Parathyroid adenoma (tissue), 2 donors: ENCODE measurements at regions not wholly inside any gene's neighbourhood (a gene's known extent, or its start where the extent isn't known, plus 50 kb on each side); places are given as distances from the start of the nearest gene placed in this dataset.

Source experiments
- H2AFZ ChIP-seq: fragments of 300-600 bp; sonication (generic); one replicate; pipeline ENCODE4 v1.7.0; 2017; ENCODE audit warnings: antibody characterized with exemption, mild to moderate bottlenecking
- H3K27ac ChIP-seq: fragments of 300-600 bp; sonication (generic); one replicate; pipeline ENCODE4 v1.7.0; 2017
- H3K27me3 ChIP-seq: fragments of 300-600 bp; sonication (generic); one replicate; pipeline ENCODE4 v1.7.0; 2017; ENCODE audit warnings: low read length; ENCODE audit not compliant: control insufficient read depth, insufficient read depth
- H3K36me3 ChIP-seq: fragments of 300-600 bp; sonication (generic); one replicate; pipeline ENCODE4 v1.7.0; 2017; ENCODE audit warnings: low read length; ENCODE audit not compliant: control insufficient read depth, insufficient read depth
- H3K4me1 ChIP-seq: fragments of 300-600 bp; sonication (generic); one replicate; pipeline ENCODE4 v1.7.0; 2017; ENCODE audit warnings: control low read depth
- H3K4me2 ChIP-seq: fragments of 300-600 bp; sonication (generic); one replicate; pipeline ENCODE4 v1.7.0; 2017; ENCODE audit warnings: low read length
- H3K4me3 ChIP-seq: fragments of 300-600 bp; sonication (generic); one replicate; pipeline ENCODE4 v1.7.0; 2017; ENCODE audit warnings: low read depth, low read length
- H3K79me2 ChIP-seq: fragments of 300-600 bp; sonication (generic); one replicate; pipeline ENCODE4 v1.7.0; 2017; ENCODE audit warnings: control low read depth
- H3K9ac ChIP-seq: fragments of 300-600 bp; sonication (generic); one replicate; pipeline ENCODE4 v1.7.0; 2017; ENCODE audit warnings: mild to moderate bottlenecking
- H3K9me3 ChIP-seq: fragments of 300-600 bp; sonication (generic); one replicate; pipeline ENCODE4 v1.7.0; 2017; ENCODE audit warnings: low read length; ENCODE audit not compliant: control insufficient read depth
- TF ChIP-seq, protein P1 (sequence below): fragments of 300-600 bp; sonication (generic); IDR thresholded peaks from one replicate; pipeline ENCODE4 v1.7.0; 2017; ENCODE audit warnings: antibody characterized with exemption, mild to moderate bottlenecking
- donor health status: primary hyperparathyroidism.

DNA sequence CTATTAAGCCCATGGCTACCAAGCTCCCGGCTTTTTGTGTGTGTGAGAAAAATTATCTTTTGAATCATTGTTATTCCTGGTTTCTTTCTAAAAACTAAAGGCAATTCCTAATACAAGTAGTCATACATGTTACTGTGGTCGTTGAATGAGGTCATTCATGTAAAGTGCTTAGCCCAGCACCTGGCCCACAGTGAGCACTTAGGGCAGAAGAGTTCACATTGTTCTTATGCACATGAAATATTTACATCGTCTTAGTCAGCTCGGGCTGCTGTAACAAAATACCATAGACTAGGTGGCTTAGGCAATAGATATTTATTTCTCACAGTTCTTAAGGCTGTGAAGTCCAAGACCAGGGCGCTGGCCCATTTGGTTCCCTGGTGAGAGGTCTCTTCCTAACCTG lies 216.1 kb downstream of the SHQ1 start:
- H3K4me1 ChIP-seq: no peaks in the 10 kb centered on the region
- H3K27me3 ChIP-seq: no peaks in the 10 kb centered on the region
- H3K4me2 ChIP-seq: no peak overlapping the region
- no peaks in the 10 kb centered on the region for H3K9me3 ChIP-seq
- H3K27ac ChIP-seq: no peak overlapping the region
- H3K36me3 ChIP-seq: no peaks in the 10 kb centered on the region
- H3K9ac ChIP-seq: no peak overlapping the region
- no peak overlapping the region for H2AFZ ChIP-seq
- no peaks in the 10 kb centered on the region for H3K79me2 ChIP-seq
- H3K4me3 ChIP-seq: no peak overlapping the region
- TF ChIP-seq, protein P1, sequence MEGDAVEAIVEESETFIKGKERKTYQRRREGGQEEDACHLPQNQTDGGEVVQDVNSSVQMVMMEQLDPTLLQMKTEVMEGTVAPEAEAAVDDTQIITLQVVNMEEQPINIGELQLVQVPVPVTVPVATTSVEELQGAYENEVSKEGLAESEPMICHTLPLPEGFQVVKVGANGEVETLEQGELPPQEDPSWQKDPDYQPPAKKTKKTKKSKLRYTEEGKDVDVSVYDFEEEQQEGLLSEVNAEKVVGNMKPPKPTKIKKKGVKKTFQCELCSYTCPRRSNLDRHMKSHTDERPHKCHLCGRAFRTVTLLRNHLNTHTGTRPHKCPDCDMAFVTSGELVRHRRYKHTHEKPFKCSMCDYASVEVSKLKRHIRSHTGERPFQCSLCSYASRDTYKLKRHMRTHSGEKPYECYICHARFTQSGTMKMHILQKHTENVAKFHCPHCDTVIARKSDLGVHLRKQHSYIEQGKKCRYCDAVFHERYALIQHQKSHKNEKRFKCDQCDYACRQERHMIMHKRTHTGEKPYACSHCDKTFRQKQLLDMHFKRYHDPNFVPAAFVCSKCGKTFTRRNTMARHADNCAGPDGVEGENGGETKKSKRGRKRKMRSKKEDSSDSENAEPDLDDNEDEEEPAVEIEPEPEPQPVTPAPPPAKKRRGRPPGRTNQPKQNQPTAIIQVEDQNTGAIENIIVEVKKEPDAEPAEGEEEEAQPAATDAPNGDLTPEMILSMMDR: no peak

DNA sequence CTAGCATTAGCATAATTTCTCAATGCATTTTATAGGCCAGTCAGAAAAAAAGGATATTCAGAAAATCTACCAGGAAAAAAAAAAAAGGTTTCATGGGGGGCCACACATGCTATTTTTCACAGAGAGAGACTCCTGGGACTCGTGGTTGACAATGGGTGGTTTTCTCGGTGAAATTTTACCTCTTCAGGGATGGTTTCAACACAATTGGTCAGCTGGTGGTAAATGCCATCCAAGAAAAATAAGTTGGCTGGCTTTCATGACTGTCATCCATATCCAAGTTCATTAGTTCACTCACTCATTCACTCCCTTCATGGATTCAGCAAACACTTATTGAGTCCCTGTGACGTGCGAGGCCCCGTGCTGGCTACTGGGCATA lies 217.3 kb downstream of the SHQ1 start:
- no peaks in the 10 kb centered on the region for H3K36me3 ChIP-seq
- H3K9ac ChIP-seq: no peak overlapping the region
- no peaks in the 10 kb centered on the region for H3K9me3 ChIP-seq
- H3K4me3 ChIP-seq: no peak overlapping the region
- H3K27me3 ChIP-seq: no peaks in the 10 kb centered on the region
- no peak overlapping the region for H3K27ac ChIP-seq
- H3K79me2 ChIP-seq: no peaks in the 10 kb centered on the region
- H2AFZ ChIP-seq: no peak overlapping the region
- H3K4me2 ChIP-seq: no peak overlapping the region
- TF ChIP-seq, protein P1: no peak
- no peaks in the 10 kb centered on the region for H3K4me1 ChIP-seq

DNA sequence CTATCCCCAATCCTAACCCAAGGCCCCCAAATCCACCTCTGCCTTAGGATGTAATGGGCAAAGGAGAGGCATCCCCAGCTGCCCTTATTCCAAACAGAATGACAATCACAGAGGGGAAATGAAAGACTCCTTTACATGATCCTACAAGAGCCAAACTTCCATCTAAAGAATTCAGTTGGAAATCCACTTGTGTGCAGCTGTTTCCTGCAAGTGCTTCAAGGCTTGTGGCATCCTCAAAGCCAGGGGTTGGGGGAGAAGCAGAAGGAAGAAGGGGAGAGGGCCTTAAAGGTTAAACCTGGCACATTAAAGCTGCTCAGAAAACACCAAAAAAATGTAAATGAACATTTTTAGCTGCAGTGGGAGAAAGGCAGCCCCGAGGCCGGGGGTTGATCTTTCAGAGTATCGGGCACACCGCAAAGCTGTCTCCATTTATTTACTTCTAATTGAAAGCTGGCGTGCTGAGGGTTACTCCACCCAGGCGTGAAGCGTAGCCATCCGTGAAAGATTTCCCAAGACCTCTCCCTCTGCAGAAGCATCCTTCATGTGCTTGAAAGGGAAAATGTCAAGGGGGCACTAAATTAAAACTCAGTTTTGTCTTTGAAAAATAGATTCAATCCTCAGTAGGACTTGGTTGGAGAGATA lies 217.8 kb downstream of the SHQ1 start:
- Histone ChIP-seq H3K4me2 (no peak overlapping the region), H3K36me3 (no peaks in the 10 kb centered on the region), H2AFZ (no peak overlapping the region), H3K27me3 (no peaks in the 10 kb centered on the region), H3K79me2 (no peaks in the 10 kb centered on the region), H3K27ac (no peak overlapping the region), H3K9ac (no peak overlapping the region), H3K4me1 (no peaks in the 10 kb centered on the region), H3K4me3 (no peak overlapping the region), H3K9me3 (no peaks in the 10 kb centered on the region)
- TF ChIP-seq, protein P1: no peak

DNA sequence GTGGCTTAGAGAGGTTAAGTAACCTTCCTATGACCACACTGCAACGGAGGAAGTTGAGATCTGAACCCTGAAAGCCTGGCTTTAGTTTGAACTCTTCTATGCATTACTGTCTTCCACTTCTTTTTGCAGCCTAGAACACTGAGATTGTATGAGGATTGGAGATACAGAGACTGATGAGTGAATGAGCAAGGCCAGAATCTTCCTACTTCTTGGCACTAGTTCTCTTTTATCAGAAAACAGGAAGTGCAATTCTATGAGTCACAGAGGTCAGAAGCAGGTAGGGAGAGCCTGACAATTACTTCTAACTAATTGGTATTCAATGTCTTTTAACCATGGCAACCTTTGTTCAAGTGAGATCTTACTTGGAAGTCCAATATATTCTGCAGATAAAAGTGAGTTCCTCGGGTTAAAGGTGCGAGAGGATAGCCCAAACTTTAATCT lies 219.0 kb downstream of the SHQ1 start:
- no peak overlapping the region for H2AFZ ChIP-seq
- H3K4me3 ChIP-seq: no peak overlapping the region
- no peaks in the 10 kb centered on the region for H3K79me2 ChIP-seq
- no peaks in the 10 kb centered on the region for H3K36me3 ChIP-seq
- no peak overlapping the region for H3K9ac ChIP-seq
- H3K4me1 ChIP-seq: no peaks in the 10 kb centered on the region
- no peaks in the 10 kb centered on the region for H3K9me3 ChIP-seq
- no peak overlapping the region for H3K27ac ChIP-seq
- H3K4me2 ChIP-seq: no peak overlapping the region
- TF ChIP-seq, protein P1: no peak
- H3K27me3 ChIP-seq: no peaks in the 10 kb centered on the region

DNA sequence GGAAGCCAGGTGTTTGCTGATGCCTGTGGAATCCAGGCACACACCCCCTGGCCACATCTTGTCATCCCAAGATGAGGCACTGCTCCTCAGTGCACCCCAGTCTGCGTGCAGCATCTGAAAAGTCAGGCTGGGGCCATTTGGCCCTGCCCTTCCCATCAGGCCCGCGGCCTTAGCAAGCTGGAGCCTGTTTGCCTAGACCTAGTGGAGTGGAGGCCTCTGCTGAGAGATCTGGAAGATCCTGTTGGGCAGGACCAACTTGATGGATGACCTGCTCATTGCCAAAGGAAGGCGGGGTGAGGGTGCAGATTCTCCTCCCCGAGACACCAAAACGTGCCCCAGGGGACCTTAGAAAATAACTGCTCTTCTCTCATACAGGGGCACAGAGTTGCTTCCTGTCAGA lies 220.2 kb downstream of the SHQ1 start:
- Histone ChIP-seq H3K36me3 (no peaks in the 10 kb centered on the region), H3K9ac (no peak overlapping the region), H3K9me3 (no peaks in the 10 kb centered on the region), H3K27ac (no peak overlapping the region), H3K4me1 (no peaks in the 10 kb centered on the region), H3K4me2 (no peak overlapping the region), H2AFZ (no peak overlapping the region), H3K27me3 (no peaks in the 10 kb centered on the region), H3K79me2 (no peaks in the 10 kb centered on the region), H3K4me3 (no peak overlapping the region)
- TF ChIP-seq, protein P1: no peak
